WI38 (cell line): ENCODE measurements at regions not wholly inside any gene's neighbourhood (a gene's known extent, or its start where the extent isn't known, plus 50 kb on each side); places are given as distances from the start of the nearest gene placed in this dataset.

Source experiments
- H3K4me3 ChIP-seq: 2 replicates; pipeline ENCODE4 v1.5.1; 2011; ENCODE audit warnings: low read depth, mild to moderate bottlenecking, control low read depth, low read length
- TF ChIP-seq, protein P1 (sequence below): IDR thresholded peaks from 2 replicates; pipeline ENCODE4 v1.5.1; 2012; ENCODE audit warnings: low read depth, mild to moderate bottlenecking, control low read depth, low read length

DNA sequence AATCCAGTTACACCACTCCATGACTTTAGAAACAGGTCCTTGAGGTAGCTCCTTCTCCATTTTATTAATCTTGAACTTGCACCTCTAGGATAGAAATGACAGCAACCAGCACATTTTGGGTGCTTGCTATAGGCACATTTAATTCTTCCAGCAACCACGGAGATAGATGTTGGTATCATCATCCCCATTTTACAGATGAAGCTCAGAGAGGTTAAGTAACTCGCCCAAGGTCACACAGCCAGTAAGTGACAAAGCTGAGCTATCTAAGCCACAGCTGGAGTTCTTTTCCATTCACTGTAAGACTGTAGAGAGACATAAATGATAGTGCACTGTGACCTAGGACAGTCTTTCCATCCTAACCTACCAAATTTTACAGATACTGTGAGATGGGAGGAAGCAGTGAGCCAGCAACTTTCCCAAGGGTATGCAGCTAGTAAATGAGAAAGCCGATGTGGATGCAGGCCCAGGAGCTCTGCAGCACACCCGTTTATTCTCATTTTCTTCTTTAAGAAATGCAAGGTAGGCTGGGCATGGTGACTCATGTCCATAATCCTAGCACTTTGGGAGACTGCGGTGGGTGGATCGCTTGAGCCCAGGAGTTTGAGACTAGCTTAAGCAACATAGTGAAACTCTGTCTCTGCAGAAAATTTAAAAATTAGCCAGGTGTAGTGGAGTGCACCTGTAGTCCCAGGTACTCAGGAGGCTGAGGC, 103.2 kb downstream of the TBX5 start:
- TF ChIP-seq, protein P1, sequence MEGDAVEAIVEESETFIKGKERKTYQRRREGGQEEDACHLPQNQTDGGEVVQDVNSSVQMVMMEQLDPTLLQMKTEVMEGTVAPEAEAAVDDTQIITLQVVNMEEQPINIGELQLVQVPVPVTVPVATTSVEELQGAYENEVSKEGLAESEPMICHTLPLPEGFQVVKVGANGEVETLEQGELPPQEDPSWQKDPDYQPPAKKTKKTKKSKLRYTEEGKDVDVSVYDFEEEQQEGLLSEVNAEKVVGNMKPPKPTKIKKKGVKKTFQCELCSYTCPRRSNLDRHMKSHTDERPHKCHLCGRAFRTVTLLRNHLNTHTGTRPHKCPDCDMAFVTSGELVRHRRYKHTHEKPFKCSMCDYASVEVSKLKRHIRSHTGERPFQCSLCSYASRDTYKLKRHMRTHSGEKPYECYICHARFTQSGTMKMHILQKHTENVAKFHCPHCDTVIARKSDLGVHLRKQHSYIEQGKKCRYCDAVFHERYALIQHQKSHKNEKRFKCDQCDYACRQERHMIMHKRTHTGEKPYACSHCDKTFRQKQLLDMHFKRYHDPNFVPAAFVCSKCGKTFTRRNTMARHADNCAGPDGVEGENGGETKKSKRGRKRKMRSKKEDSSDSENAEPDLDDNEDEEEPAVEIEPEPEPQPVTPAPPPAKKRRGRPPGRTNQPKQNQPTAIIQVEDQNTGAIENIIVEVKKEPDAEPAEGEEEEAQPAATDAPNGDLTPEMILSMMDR, result no peak
- H3K4me3 ChIP-seq, result no peak overlapping the region

DNA sequence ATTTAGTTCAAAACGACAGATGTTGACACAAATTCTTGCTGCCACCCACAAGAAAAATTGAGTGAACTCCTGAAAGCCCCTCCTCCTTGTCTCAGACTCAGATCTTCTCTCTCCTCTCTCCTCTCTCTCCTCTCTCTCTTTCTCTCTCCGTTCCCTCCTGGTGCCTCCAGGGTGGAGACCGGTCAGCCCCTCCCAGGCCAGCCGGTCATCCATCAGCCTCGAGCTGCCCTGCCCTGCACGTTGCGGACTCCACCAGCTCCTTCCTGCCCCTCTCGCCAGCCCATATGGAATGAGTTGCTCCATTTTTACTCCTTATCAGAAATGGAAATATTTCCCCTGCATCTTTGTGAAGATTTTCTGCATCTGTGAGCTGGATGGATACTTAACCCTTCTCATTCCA, 103.8 kb downstream of the TBX5 start:
- TF ChIP-seq, protein P1, result no peak
- no peak overlapping the region for H3K4me3 ChIP-seq

DNA sequence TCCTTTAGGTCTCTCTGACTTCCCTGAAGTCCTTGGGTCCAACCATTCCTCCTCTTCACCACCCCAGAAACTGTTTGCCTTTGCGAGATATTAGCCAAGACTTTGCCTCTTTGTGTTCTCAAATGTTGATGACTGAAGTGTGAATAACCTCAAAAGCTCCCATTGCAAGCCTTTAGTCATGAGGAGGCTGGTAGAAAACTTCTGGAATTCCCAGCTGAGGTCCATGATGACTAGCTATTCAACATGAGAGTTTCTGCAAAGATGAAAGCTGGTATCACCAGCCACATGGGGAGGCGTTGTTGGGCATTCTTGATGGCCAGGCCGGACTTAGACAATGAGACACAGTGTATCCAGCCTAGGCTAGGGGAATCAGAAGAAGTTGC, 111.7 kb downstream of the TBX5 start:
- TF ChIP-seq, protein P1, result no peak

DNA sequence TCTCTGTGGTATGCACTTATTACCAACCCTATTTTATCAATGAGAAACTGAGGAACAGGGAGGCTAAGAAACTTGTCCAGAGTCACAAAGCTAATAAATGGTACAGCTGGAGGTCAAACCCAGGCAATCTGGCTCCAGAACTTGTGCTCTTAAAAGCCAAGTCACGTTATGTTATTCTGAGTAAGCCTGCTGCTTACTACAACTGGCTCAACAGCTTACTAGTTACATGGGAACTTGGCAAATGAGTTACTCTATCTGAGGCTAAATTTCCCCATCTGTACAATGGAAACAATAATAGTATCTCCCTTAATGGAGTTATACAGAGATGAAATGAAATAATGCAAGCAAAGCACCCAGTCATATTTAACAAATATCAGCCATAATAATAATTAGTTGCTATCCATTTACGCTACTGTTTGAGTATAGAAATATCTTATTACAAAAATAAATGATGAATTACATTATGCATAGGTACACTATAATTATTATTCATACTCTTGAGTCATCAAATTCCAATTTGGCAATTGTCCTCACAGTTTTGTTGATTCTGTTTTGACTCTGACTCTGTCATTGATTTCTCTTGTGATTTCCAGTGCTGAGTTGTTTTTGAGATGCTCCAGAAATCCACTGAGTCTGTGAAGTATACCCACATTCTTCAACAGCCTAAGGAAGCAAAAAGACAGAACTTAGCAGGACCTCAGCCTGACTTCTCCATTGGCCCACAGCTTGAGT, 112.2 kb downstream of the TBX5 start:
- TF ChIP-seq, protein P1, result no peak
- no peak overlapping the region for H3K4me3 ChIP-seq

More for the DNA sequence above, 111.7 kb downstream of the TBX5 start:
- no peak overlapping the region for H3K4me3 ChIP-seq

DNA sequence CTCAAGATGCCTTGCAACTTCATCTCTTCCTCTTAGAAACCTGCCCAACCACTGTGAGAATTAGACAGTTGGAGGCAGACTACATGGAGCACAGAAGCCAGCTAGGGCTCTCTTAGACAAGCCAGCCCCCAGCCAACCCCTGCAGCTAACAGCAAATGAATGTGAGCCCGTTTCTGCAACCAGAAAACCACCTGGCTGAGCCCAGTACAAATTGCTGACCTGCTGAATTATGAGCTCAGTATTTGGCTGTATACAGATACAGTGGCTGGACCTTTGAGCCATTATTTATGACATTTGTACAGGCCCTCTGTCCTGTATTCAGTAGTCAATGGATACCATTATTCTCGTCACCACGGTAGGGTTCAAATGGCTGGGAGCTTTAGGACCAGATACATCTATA, 112.9 kb downstream of the TBX5 start:
- TF ChIP-seq, protein P1, result no peak

DNA sequence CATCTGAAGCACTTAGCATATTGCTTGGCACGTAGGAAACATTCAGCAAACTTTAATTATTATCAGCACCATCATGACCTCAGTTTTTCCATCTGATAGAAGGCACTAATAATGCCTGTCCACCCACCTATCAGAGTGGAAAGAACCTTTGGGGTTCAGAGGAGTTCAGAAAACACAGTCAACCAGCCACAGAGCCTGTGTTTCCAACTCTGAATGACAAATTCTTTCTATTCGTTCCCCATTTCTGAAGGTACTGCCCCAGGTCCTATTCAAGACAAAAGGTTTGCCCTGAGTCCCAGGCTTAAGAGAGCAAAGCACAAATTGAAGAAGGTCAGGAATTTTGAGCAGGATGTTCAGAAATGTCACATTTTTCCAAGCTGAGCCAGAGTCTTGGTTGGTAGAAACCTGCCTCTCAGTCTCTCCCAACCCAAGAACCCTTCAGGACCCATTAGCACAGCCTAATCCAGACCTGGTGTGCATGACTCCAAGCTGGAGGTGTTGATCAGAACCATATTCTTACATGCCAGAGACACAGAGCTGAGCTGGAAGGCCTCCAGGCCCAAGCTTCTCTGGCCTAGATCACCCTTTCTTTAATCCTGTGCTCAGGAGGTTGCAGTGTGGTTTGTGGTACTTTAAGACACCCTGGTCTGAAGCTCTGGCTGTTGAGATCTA, 114.4 kb downstream of the TBX5 start:
- TF ChIP-seq, protein P1, result no peak
- no peak overlapping the region for H3K4me3 ChIP-seq

More for the DNA sequence above, 112.9 kb downstream of the TBX5 start:
- no peak overlapping the region for H3K4me3 ChIP-seq
